GM12878 (cell line): ENCODE measurements at regions not wholly inside any gene's neighbourhood (a gene's known extent, or its start where the extent isn't known, plus 50 kb on each side); places are given as distances from the start of the nearest gene placed in this dataset.

Experiments used
- ATAC-seq: fragments of 200-7000 bp; cut with Tn5 transposase; 3 replicates; pipeline ENCODE4 v1.9.1; 2020; ENCODE audit warnings: mild to moderate bottlenecking, moderate library complexity
- BruUV-seq: library from RNA; stranded (reverse); fragments of 400-500 nt; replicated peaks from 2 replicates; lab custom pipeline; 2021; lab: Mats Ljungman, UMichigan
- CTCF ChIA-PET: fragments of 300-600 bp; sonication (Branson Sonifier 250); formaldehyde crosslinking; extraction: SDS; loops from one replicate; lab custom pipeline; 2021; ENCODE audit warnings: inconsistent platforms; lab: Yijun Ruan, JAX
- POLR2A ChIA-PET: fragments of 350-600 bp; formaldehyde crosslinking; extraction: SDS; loops from one replicate; lab custom pipeline; 2021; ENCODE audit warnings: inconsistent platforms; lab: Charles Lee
- RAD21 ChIA-PET: fragments of 300-600 bp; sonication (Branson Sonifier 250); formaldehyde crosslinking; loops from one replicate; lab custom pipeline; 2023; ENCODE audit warnings: antibody characterized with exemption; ENCODE audit not compliant: unreplicated experiment; lab: Charles Lee
- SMC1A ChIA-PET: fragments of 300-600 bp; sonication (Branson Sonifier 250); formaldehyde crosslinking; loops from one replicate; lab custom pipeline; 2023; ENCODE audit not compliant: unreplicated experiment, uncharacterized antibody; lab: Charles Lee
- DNase-seq: peaks from one replicate; pipeline ENCODE4 v3.0.0-alpha.2; 2011; ENCODE audit warnings: low read depth, low spot score
- FAIRE-seq: peaks from 3 replicates; lab custom pipeline; 2011; peaks lifted over from hg19 to GRCh38; lab: Jason Lieb, UNC
- H2AFZ ChIP-seq: 2 replicates; pipeline ENCODE4 v1.6.0; 2011; ENCODE audit warnings: low read depth, low read length, control low read depth; ENCODE audit not compliant: control insufficient read depth
- H3K27ac ChIP-seq: 2 replicates; pipeline ENCODE4 v1.5.1; 2011; ENCODE audit warnings: control low read depth; ENCODE audit not compliant: control insufficient read depth, insufficient read depth
- H3K27me3 ChIP-seq, 2 experiments: replicated peaks in 1 of 2; 2 replicates each; pipeline versions ENCODE4 v1.6.0 to v1.6.1; 2011; ENCODE audit warnings: low read length in 1 of 2; ENCODE audit not compliant: control insufficient read depth in 2 of 2, insufficient read depth in 2 of 2
- H3K36me3 ChIP-seq, 2 experiments: 2 replicates each; pipeline ENCODE4 v1.5.1; 2011; ENCODE audit warnings: low read length in 1 of 2; ENCODE audit not compliant: control insufficient read depth in 2 of 2, insufficient read depth in 2 of 2
- H3K4me1 ChIP-seq: 2 replicates; pipeline ENCODE4 v1.6.1; 2011; ENCODE audit warnings: mild to moderate bottlenecking, low read length, moderate library complexity, mixed read lengths; ENCODE audit not compliant: control insufficient read depth, insufficient read depth
- H3K4me2 ChIP-seq: 2 replicates; pipeline ENCODE4 v1.6.0; 2011; ENCODE audit warnings: control low read depth; ENCODE audit not compliant: control insufficient read depth, insufficient read depth
- H3K4me3 ChIP-seq: fragments of 200-600 bp; sonication (generic); 2 replicates; pipeline ENCODE4 v1.5.1; 2016
- H3K79me2 ChIP-seq: 2 replicates; pipeline ENCODE4 v1.6.0; 2011; ENCODE audit warnings: low read length; ENCODE audit not compliant: control insufficient read depth, insufficient read depth
- H3K9ac ChIP-seq: 2 replicates; pipeline ENCODE4 v1.8.0; 2011; ENCODE audit warnings: low read length, control low read depth, mixed read lengths; ENCODE audit not compliant: control insufficient read depth, insufficient read depth
- H3K9me3 ChIP-seq: replicated peaks from 3 replicates; pipeline ENCODE4 v1.5.1; 2011; ENCODE audit warnings: mild to moderate bottlenecking, low read length; ENCODE audit not compliant: control insufficient read depth, insufficient read depth
- H4K20me1 ChIP-seq: 2 replicates; pipeline ENCODE4 v1.6.0; 2011; ENCODE audit not compliant: control insufficient read depth, insufficient read depth
- ASH2L ChIP-seq: fragments of 300-600, 200-600 bp; sonication (generic); IDR thresholded peaks from 2 replicates; pipeline ENCODE4 v1.6.1; 2017; ENCODE audit warnings: low read depth, mild to moderate bottlenecking, borderline replicate concordance
- CREB1 ChIP-seq: IDR thresholded peaks from 2 replicates; pipeline ENCODE4 v1.6.1; 2012; ENCODE audit warnings: low read depth, mild to moderate bottlenecking, inconsistent platforms
- DPF2 ChIP-seq: fragments of 450-650 bp; IDR thresholded peaks from 2 replicates; pipeline ENCODE4 v1.6.1; 2017; ENCODE audit warnings: mild to moderate bottlenecking
- PML ChIP-seq: IDR thresholded peaks from 2 replicates; pipeline ENCODE4 v1.6.1; 2012; ENCODE audit warnings: low read length, inconsistent platforms
- SMAD1 ChIP-seq: fragments of 450-650 bp; IDR thresholded peaks from 2 replicates; pipeline ENCODE4 v1.6.1; 2018; ENCODE audit warnings: mild to moderate bottlenecking, low read depth; ENCODE audit not compliant: partially characterized antibody
- ZNF24 ChIP-seq: fragments of 450-650 bp; IDR thresholded peaks from 2 replicates; pipeline ENCODE4 v1.6.1; 2017; ENCODE audit warnings: antibody characterized with exemption, mild to moderate bottlenecking
- WGBS: methylation state at CpG from one replicate; pipeline ENCODE4 v1.1.6; 2016; ENCODE audit warnings: low lambda C conversion rate; ENCODE audit not compliant: insufficient replicate concordance, insufficient coverage; ENCODE audit errors: missing lambda C conversion rate; 5-methylcytosine and 5-hydroxymethylcytosine counted together
- in situ Hi-C: fragments of 300-500 bp; cut with MboI; formaldehyde crosslinking; loops from 9 replicates; pipeline ENCODE4 v1.14.3; 2018; ENCODE audit warnings: mixed read lengths
- intact Hi-C: fragments of 100-400 bp; cut with micrococcal nuclease; formaldehyde crosslinking; loops from one replicate; pipeline ENCODE4 v1.14.2; 2022; ENCODE audit not compliant: unreplicated experiment
- TF ChIP-seq, protein P1 (sequence below): fragments of 450-650 bp; IDR thresholded peaks from 2 replicates; pipeline ENCODE4 v1.6.1; 2018; ENCODE audit warnings: mild to moderate bottlenecking, low read depth, moderate library complexity; ENCODE audit not compliant: partially characterized antibody
- TF ChIP-seq, protein P2 (sequence below): IDR thresholded peaks from 2 replicates; pipeline ENCODE4 v1.6.1; 2011; ENCODE audit warnings: borderline replicate concordance, low read depth, mild to moderate bottlenecking, moderate library complexity, mixed read lengths, low read length; ENCODE audit not compliant: insufficient read depth; ENCODE audit errors: extremely low read length
- TF ChIP-seq, protein P3 (sequence below): IDR thresholded peaks from 2 replicates; pipeline ENCODE4 v1.6.1; 2012; ENCODE audit warnings: low read depth, low read length, improper control_type of control experiment
- TF ChIP-seq, protein P4 (sequence below): fragments of 450-650 bp; IDR thresholded peaks from 2 replicates; pipeline ENCODE4 v1.6.1; 2017; ENCODE audit warnings: antibody characterized with exemption, mild to moderate bottlenecking, moderate library complexity

DNA sequence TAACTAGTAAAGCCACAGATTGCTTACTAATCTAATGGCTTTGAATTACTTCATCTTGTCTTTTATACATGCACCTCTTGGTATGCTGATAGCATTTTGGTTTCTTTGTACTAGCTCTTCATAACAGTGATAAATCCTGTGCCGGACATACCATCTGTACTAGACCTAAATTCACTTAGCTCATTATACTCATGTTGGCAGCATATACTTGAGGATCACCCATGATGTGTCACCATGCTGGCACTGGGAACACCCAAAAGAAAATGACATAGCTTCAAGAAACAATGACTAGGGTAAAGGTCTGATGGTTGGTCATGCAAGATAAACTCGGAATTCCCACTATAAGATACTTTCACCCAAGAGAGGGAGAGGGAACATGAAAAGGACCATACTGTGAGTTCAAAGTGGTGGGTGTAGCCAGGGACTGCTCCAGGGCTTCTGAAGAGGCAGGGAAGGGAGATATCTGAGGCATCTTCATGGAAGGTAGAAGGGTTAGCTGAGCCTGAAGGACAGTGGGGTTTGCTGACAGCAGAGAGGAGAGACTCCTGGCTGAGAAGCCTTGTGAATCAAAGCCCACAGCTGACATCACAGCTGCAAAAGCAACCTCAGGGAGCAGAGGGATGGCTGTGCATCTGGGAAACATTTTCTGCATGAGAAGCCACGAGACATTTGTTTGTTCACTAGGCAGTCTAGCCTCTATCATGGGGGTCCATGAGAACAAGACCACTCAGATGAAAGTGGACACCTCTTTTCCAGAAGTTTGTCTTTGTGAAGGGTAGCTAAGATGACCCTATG is 314.2 kb downstream of the RAB28 start:
- intact Hi-C loops: no loop called here
- Histone ChIP-seq H3K36me3 (no peaks in the 10 kb centered on the region), H3K9me3 (no peaks in the 10 kb centered on the region), H3K4me2 (no peak overlapping the region), H4K20me1 (no peaks in the 10 kb centered on the region), H3K4me1 (no peaks in the 10 kb centered on the region)
- BruUV-seq: no TSS peak
- WGBS: 6% methylated on average over 3 of the region's 3 CpGs
- TF ChIP-seq DPF2 (no peak), ASH2L (no peak), ZNF24 (no peak), PML (no peak), CREB1 (no peak), SMAD1 (no peak)
- TF ChIP-seq, protein P1, sequence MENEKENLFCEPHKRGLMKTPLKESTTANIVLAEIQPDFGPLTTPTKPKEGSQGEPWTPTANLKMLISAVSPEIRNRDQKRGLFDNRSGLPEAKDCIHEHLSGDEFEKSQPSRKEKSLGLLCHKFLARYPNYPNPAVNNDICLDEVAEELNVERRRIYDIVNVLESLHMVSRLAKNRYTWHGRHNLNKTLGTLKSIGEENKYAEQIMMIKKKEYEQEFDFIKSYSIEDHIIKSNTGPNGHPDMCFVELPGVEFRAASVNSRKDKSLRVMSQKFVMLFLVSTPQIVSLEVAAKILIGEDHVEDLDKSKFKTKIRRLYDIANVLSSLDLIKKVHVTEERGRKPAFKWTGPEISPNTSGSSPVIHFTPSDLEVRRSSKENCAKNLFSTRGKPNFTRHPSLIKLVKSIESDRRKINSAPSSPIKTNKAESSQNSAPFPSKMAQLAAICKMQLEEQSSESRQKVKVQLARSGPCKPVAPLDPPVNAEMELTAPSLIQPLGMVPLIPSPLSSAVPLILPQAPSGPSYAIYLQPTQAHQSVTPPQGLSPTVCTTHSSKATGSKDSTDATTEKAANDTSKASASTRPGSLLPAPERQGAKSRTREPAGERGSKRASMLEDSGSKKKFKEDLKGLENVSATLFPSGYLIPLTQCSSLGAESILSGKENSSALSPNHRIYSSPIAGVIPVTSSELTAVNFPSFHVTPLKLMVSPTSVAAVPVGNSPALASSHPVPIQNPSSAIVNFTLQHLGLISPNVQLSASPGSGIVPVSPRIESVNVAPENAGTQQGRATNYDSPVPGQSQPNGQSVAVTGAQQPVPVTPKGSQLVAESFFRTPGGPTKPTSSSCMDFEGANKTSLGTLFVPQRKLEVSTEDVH: no peak
- TF ChIP-seq, protein P2, sequence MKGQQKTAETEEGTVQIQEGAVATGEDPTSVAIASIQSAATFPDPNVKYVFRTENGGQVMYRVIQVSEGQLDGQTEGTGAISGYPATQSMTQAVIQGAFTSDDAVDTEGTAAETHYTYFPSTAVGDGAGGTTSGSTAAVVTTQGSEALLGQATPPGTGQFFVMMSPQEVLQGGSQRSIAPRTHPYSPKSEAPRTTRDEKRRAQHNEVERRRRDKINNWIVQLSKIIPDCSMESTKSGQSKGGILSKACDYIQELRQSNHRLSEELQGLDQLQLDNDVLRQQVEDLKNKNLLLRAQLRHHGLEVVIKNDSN: no peak
- TF ChIP-seq, protein P3, sequence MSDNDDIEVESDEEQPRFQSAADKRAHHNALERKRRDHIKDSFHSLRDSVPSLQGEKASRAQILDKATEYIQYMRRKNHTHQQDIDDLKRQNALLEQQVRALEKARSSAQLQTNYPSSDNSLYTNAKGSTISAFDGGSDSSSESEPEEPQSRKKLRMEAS: no peak
- TF ChIP-seq, protein P4, sequence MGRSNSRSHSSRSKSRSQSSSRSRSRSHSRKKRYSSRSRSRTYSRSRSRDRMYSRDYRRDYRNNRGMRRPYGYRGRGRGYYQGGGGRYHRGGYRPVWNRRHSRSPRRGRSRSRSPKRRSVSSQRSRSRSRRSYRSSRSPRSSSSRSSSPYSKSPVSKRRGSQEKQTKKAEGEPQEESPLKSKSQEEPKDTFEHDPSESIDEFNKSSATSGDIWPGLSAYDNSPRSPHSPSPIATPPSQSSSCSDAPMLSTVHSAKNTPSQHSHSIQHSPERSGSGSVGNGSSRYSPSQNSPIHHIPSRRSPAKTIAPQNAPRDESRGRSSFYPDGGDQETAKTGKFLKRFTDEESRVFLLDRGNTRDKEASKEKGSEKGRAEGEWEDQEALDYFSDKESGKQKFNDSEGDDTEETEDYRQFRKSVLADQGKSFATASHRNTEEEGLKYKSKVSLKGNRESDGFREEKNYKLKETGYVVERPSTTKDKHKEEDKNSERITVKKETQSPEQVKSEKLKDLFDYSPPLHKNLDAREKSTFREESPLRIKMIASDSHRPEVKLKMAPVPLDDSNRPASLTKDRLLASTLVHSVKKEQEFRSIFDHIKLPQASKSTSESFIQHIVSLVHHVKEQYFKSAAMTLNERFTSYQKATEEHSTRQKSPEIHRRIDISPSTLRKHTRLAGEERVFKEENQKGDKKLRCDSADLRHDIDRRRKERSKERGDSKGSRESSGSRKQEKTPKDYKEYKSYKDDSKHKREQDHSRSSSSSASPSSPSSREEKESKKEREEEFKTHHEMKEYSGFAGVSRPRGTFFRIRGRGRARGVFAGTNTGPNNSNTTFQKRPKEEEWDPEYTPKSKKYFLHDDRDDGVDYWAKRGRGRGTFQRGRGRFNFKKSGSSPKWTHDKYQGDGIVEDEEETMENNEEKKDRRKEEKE: no peak
- TF ChIP-seq, all 136 proteins: peak for 0
- Histone ChIP-seq H3K9ac (no peak overlapping the region), H3K4me3 (no peak overlapping the region), H3K79me2 (no peaks in the 10 kb centered on the region), H2AFZ (no peak overlapping the region), H3K27me3 (no peaks in the 10 kb centered on the region), H3K27ac (no peak overlapping the region)
- no peak for DNase-seq
- RAD21 ChIA-PET: no interaction called here
- CTCF ChIA-PET: no interaction called here
- in situ Hi-C loops: no loop called here
- SMC1A ChIA-PET: no interaction called here
- POLR2A ChIA-PET: no interaction called here
- no peak for ATAC-seq
- FAIRE-seq: no peak
